Epithelial cell of esophagus (primary cell): ENCODE measurements at regions not wholly inside any gene's neighbourhood (a gene's known extent, or its start where the extent isn't known, plus 50 kb on each side); places are given as distances from the start of the nearest gene placed in this dataset.

ENCODE experiments used
- DNase-seq: peaks from one replicate; pipeline ENCODE4 v3.0.0; 2010; ENCODE audit warnings: low read depth
- H3K4me3 ChIP-seq: 2 replicates; pipeline ENCODE4 v1.5.1; 2011; ENCODE audit warnings: mild to moderate bottlenecking, low read length, control low read depth
- CTCF ChIP-seq: IDR thresholded peaks from 2 replicates; pipeline ENCODE4 v1.5.1; 2011; ENCODE audit warnings: low read depth, mild to moderate bottlenecking, low read length, control low read depth, inconsistent platforms; ENCODE audit not compliant: insufficient read depth; ENCODE audit errors: missing control alignments

DNA sequence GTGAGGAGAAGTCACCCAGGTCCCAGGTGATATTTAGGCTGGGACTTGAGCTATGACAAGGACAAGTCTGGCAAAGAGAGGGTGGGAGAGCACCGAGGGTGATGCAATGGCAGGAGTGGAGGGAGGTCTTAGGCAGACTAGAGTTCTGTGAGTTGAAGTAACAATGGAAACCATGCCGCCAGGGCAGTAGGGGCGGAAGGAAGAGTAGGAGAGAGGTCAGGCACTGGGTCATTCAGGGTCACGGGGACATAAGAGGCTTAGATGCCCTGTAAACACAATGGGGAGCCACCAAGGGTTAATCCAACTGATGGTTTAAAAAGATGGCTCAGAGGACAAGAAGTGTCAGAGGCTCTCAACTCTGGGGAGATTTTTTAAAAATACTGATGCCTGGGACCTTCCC lies 199.7 kb upstream of the LRTM1 start:
- no peak for DNase-seq
- H3K4me3 ChIP-seq = no peak overlapping the region
- no peak for TF ChIP-seq CTCF

- no peak overlapping the region for H3K4me3 ChIP-seq
- no peak for TF ChIP-seq CTCF
- no peak for DNase-seq
Observed at GRCh38 chr3:55124371-55124770, 196.5 kb upstream of the LRTM1 start.
